GM23338 (cell line): ENCODE measurements at regions not wholly inside any gene's neighbourhood (a gene's known extent, or its start where the extent isn't known, plus 50 kb on each side); places are given as distances from the start of the nearest gene placed in this dataset.

Experiments
- ATAC-seq: fragments of 200-7000 bp; cut with Tn5 transposase; 3 replicates; pipeline ENCODE4 v1.9.1; 2020
- DNase-seq: peaks from one replicate; pipeline ENCODE4 v3.0.0-alpha.2; 2015; ENCODE audit warnings: low spot score
- H2AFZ ChIP-seq: fragments of 200-600 bp; sonication (generic); 2 replicates; pipeline ENCODE4 v1.8.0; 2016; ENCODE audit warnings: antibody characterized with exemption, mild to moderate bottlenecking, moderate library complexity
- H3F3A ChIP-seq: fragments of 200-600 bp; sonication (generic); replicated peaks from 2 replicates; pipeline ENCODE4 v1.8.0; 2017; ENCODE audit warnings: antibody characterized with exemption, mixed run types, low read depth
- H3K27ac ChIP-seq: fragments of 200-600 bp; sonication (generic); 2 replicates; pipeline ENCODE4 v1.6.1; 2016; ENCODE audit warnings: low read depth
- H3K27me3 ChIP-seq: fragments of 200-600 bp; sonication (generic); 2 replicates; pipeline ENCODE4 v1.8.0; 2016; ENCODE audit warnings: mild to moderate bottlenecking, mixed run types, moderate library complexity; ENCODE audit not compliant: insufficient read depth
- H3K36me3 ChIP-seq: fragments of 200-600 bp; sonication (generic); 2 replicates; pipeline ENCODE4 v1.8.0; 2016; ENCODE audit warnings: mild to moderate bottlenecking; ENCODE audit not compliant: insufficient read depth
- H3K4me1 ChIP-seq: fragments of 200-600 bp; sonication (generic); 2 replicates; pipeline ENCODE4 v1.8.0; 2016; ENCODE audit warnings: mild to moderate bottlenecking, moderate library complexity; ENCODE audit not compliant: insufficient read depth
- H3K4me2 ChIP-seq: fragments of 200-600 bp; sonication (generic); 2 replicates; pipeline ENCODE4 v1.7.1; 2017; ENCODE audit warnings: mixed run types
- H3K4me3 ChIP-seq: fragments of 200-600 bp; sonication (generic); 2 replicates; pipeline ENCODE4 v1.6.1; 2016; ENCODE audit warnings: mixed run types
- H3K79me2 ChIP-seq: fragments of 200-600 bp; sonication (generic); replicated peaks from 2 replicates; pipeline ENCODE4 v1.8.0; 2017; ENCODE audit warnings: mild to moderate bottlenecking; ENCODE audit not compliant: insufficient read depth
- H3K9me2 ChIP-seq: fragments of 200-600 bp; sonication (generic); 2 replicates; pipeline ENCODE4 v1.8.0; 2017; ENCODE audit not compliant: insufficient read depth
- H4K20me1 ChIP-seq: fragments of 200-600 bp; sonication (generic); replicated peaks from 2 replicates; pipeline ENCODE4 v1.8.0; 2017; ENCODE audit warnings: mild to moderate bottlenecking; ENCODE audit not compliant: insufficient read depth
- H3K27ac Mint-ChIP-seq: 2 replicates; pipeline ENCODE4 v1.8.0; 2020; ENCODE audit warnings: inconsistent platforms, mild to moderate bottlenecking, moderate library complexity, mixed read lengths
- H3K27me3 Mint-ChIP-seq: 3 replicates; pipeline ENCODE4 v1.8.0; 2022; ENCODE audit warnings: low read depth, mild to moderate bottlenecking, moderate library complexity, mixed read lengths, inconsistent platforms; ENCODE audit not compliant: insufficient read depth, poor library complexity
- H3K36me3 Mint-ChIP-seq: 3 replicates; pipeline ENCODE4 v1.8.0; 2021; ENCODE audit warnings: low read depth, mild to moderate bottlenecking, inconsistent platforms, moderate library complexity, mixed read lengths
- H3K4me1 Mint-ChIP-seq: 3 replicates; pipeline ENCODE4 v1.8.0; 2020; ENCODE audit warnings: mild to moderate bottlenecking, inconsistent platforms, mixed read lengths
- H3K4me3 Mint-ChIP-seq: 3 replicates; pipeline ENCODE4 v1.8.0; 2021; ENCODE audit warnings: moderate library complexity, mild to moderate bottlenecking, inconsistent platforms, mixed read lengths
- H3K9me3 Mint-ChIP-seq: 3 replicates; pipeline ENCODE4 v1.8.0; 2020; ENCODE audit warnings: moderate library complexity, mild to moderate bottlenecking, inconsistent platforms, mixed read lengths
- CREB1 ChIP-seq: fragments of 250-450 bp; sonication (Bioruptor Pico); IDR thresholded peaks from 2 replicates; pipeline ENCODE4 v1.5.0; 2020; ENCODE audit warnings: low read depth, mild to moderate bottlenecking, moderate library complexity
- CTCF ChIP-seq, 2 experiments: fragments of 200-600 bp in 1 of 2; sonication (generic) in 1 of 2; conservative IDR thresholded peaks; 2 replicates each; pipeline versions ENCODE4 v1.5.1 to v1.6.1; 2016 to 2017; ENCODE audit warnings: antibody characterized with exemption in 2 of 2, low read depth in 2 of 2, mild to moderate bottlenecking in 2 of 2, moderate library complexity in 1 of 2
- ETS1 ChIP-seq: IDR thresholded peaks from 2 replicates; pipeline ENCODE4 v1.6.1; 2016; ENCODE audit warnings: antibody characterized with exemption
- EZH2 ChIP-seq: fragments of 200-600 bp; sonication (generic); IDR thresholded peaks from one replicate; pipeline ENCODE4 v1.8.0; 2017; ENCODE audit warnings: antibody characterized with exemption, mild to moderate bottlenecking, low read depth; ENCODE audit not compliant: unreplicated experiment
- EZH2phosphoT487 ChIP-seq: fragments of 200-600 bp; sonication (generic); IDR thresholded peaks from one replicate; pipeline ENCODE4 v1.8.1; 2018; ENCODE audit warnings: antibody characterized with exemption; ENCODE audit not compliant: unreplicated experiment
- JUNB ChIP-seq: IDR thresholded peaks from one replicate; pipeline ENCODE4 v1.6.1; 2016; ENCODE audit warnings: antibody characterized with exemption; ENCODE audit not compliant: unreplicated experiment
- NANOG ChIP-seq: IDR thresholded peaks from 2 replicates; pipeline ENCODE4 v1.6.1; 2016; ENCODE audit warnings: antibody characterized with exemption, borderline replicate concordance
- POLR2AphosphoS5 ChIP-seq: IDR thresholded peaks from 2 replicates; pipeline ENCODE4 v1.6.1; 2016; ENCODE audit warnings: antibody characterized with exemption, low read depth
- REST ChIP-seq: IDR thresholded peaks from one replicate; pipeline ENCODE4 v1.6.1; 2018; ENCODE audit warnings: antibody characterized with exemption; ENCODE audit not compliant: unreplicated experiment
- STAT1 ChIP-seq: IDR thresholded peaks from one replicate; pipeline ENCODE4 v1.6.1; 2016; ENCODE audit warnings: antibody characterized with exemption; ENCODE audit not compliant: unreplicated experiment
- ZNF114 ChIP-seq: fragments of 250-450 bp; sonication (Bioruptor Pico); IDR thresholded peaks from 2 replicates; pipeline ENCODE4 v1.5.0; 2020; ENCODE audit warnings: mild to moderate bottlenecking, moderate library complexity
- ZNF331 ChIP-seq: fragments of 250-450 bp; sonication (Bioruptor Pico); IDR thresholded peaks from 2 replicates; pipeline ENCODE4 v1.5.0; 2020; ENCODE audit warnings: low read depth, mild to moderate bottlenecking, moderate library complexity
- ZNF462 ChIP-seq: fragments of 250-450 bp; sonication (Bioruptor Pico); IDR thresholded peaks from 2 replicates; pipeline ENCODE4 v1.5.0; 2020; ENCODE audit warnings: mild to moderate bottlenecking, moderate library complexity

GRCh38 chr3:161691677-161692076, 195.1 kb downstream of the OTOL1 start:
- Mint-ChIP-seq H3K4me3 (no peak overlapping the region), H3K27me3 (no peaks in the 10 kb centered on the region), H3K27ac (no peak overlapping the region), H3K4me1 (peaks cover 5% of the 10 kb centered on the region; the same call in 2 of the 3 replicates), H3K36me3 (no peaks in the 10 kb centered on the region), H3K9me3 (no peaks in the 10 kb centered on the region)
- DNase-seq: no peak
- no peak overlapping the region for H3K4me2 ChIP-seq
- no peak for ATAC-seq
- no peak overlapping the region for H2AFZ ChIP-seq
- H3K9me2 ChIP-seq: no peaks in the 10 kb centered on the region
- TF ChIP-seq ZNF462 (no peak), CREB1 (CRISPR knock-in tag) (no peak), NANOG (no peak), ZNF114 (CRISPR knock-in tag) (no peak), JUNB (no peak), STAT1 (no peak), CTCF (conservative IDR thresholded peaks at IDR 0.05; ENCODE audit: low read depth in 2 of 2) (no peak), ZNF331 (CRISPR knock-in tag) (no peak), POLR2AphosphoS5 (no peak), EZH2 (no peak), EZH2phosphoT487 (no peak), REST (no peak), ETS1 (no peak)
- peaks cover 6% of the 10 kb centered on the region; the same call in 1 of the 2 replicates for H3K4me1 ChIP-seq
- H3K36me3 ChIP-seq: no peaks in the 10 kb centered on the region
- H3K4me3 ChIP-seq: no peak overlapping the region
- H4K20me1 ChIP-seq: no peaks in the 10 kb centered on the region
- H3K79me2 ChIP-seq: no peaks in the 10 kb centered on the region
- H3F3A ChIP-seq: no peaks in the 10 kb centered on the region
- H3K27ac ChIP-seq: no peak overlapping the region
- H3K27me3 ChIP-seq: no peaks in the 10 kb centered on the region
